Left lung (tissue), 4 donors: ENCODE measurements at regions not wholly inside any gene's neighbourhood (a gene's known extent, or its start where the extent isn't known, plus 50 kb on each side); places are given as distances from the start of the nearest gene placed in this dataset.

Experiments
- ATAC-seq: fragments of 200-7000 bp; cut with Tn5 transposase; one replicate; pipeline ENCODE4 v1.9.1; 2020; ENCODE audit warnings: moderate library complexity
- DNase-seq, 4 donors: peaks; one replicate each; pipeline ENCODE4 v3.0.0-alpha.2; 2013 to 2020
- H3K27ac ChIP-seq, 2 donors: fragments of 200-600 bp; sonication (generic) in 1 of 2; one replicate each; pipeline versions ENCODE4 v1.5.0 to v1.8.0; 2020 to 2021
- H3K27me3 ChIP-seq, 2 donors: fragments of 200-600 bp; sonication (generic) in 1 of 2; one replicate each; pipeline versions ENCODE4 v1.5.0 to v1.8.0; 2020 to 2021
- H3K36me3 ChIP-seq, 2 donors: fragments of 200-600 bp; sonication (generic) in 1 of 2; one replicate each; pipeline versions ENCODE4 v1.5.0 to v1.8.0; 2020 to 2021
- H3K4me1 ChIP-seq, 2 donors: fragments of 200-600 bp; one replicate each; pipeline ENCODE4 v1.8.0; 2021
- H3K4me3 ChIP-seq, 2 donors: fragments of 200-600 bp; sonication (generic) in 1 of 2; one replicate each; pipeline versions ENCODE4 v1.5.0 to v1.8.0; 2020 to 2021; ENCODE audit warnings: mild to moderate bottlenecking in 1 of 2
- H3K9me3 ChIP-seq, 2 donors: fragments of 200-600 bp; sonication (generic) in 1 of 2; one replicate each; pipeline versions ENCODE4 v1.5.0 to v1.8.0; 2020 to 2021
- intact Hi-C, 2 donors: fragments of 100-400 bp; cut with DNase I; formaldehyde crosslinking; loops; one replicate each; pipeline versions ENCODE4 v1.11.2 to v1.14.2; 2022
- TF ChIP-seq, protein P1 (sequence below), 2 donors: fragments of 200-600 bp; sonication (generic) in 1 of 2; IDR thresholded peaks; one replicate each; pipeline versions ENCODE4 v1.5.0 to v1.8.0; 2021; ENCODE audit warnings: antibody characterized with exemption in 2 of 2
- donor health status: DM: no; HTN: yes; CAD: no.
- donor health status: DM: no; HTN: no; CAD: no.

DNA sequence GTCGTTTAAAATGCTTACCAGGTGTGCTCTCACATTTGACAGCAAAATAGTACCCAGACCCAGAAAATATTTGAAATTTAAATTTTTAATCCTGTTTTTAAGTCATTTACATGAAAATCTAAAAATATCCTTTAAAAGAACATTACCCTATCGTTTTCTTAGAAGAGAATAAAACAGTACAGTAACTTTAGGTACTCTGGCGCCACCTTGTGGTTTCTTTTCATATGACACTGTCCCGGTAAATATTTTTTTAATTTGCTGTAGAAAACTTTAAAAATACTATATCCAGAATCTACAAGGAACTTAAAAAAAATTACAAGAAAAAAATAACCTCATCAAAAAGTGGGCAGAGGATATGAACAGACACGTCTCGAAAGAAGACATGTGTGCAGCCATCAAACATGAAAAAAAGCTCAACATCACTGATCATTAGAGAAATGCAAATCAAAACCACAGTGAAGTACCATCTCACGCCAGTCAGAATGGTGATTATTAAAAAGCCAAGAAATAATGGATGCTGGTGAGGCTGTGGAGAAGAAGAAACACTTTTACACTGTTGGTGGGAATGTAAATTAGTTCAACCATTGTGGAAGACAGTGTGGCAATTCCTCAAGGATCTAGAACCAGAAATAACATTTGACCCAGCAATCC lies 129.2 kb downstream of the RGS21 start:
- no peak overlapping the region for H3K4me3 ChIP-seq
- intact Hi-C loops, result no loop called here
- DNase-seq, result peak in 2 of 4 donors; percentile 61 to 66
- TF ChIP-seq, protein P1, sequence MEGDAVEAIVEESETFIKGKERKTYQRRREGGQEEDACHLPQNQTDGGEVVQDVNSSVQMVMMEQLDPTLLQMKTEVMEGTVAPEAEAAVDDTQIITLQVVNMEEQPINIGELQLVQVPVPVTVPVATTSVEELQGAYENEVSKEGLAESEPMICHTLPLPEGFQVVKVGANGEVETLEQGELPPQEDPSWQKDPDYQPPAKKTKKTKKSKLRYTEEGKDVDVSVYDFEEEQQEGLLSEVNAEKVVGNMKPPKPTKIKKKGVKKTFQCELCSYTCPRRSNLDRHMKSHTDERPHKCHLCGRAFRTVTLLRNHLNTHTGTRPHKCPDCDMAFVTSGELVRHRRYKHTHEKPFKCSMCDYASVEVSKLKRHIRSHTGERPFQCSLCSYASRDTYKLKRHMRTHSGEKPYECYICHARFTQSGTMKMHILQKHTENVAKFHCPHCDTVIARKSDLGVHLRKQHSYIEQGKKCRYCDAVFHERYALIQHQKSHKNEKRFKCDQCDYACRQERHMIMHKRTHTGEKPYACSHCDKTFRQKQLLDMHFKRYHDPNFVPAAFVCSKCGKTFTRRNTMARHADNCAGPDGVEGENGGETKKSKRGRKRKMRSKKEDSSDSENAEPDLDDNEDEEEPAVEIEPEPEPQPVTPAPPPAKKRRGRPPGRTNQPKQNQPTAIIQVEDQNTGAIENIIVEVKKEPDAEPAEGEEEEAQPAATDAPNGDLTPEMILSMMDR (IDR thresholded peaks at IDR 0.05), result peak; percentile 63 to 90
- H3K9me3 ChIP-seq, result no peaks in the 10 kb centered on the region
- H3K27me3 ChIP-seq, result no peaks in the 10 kb centered on the region
- H3K27ac ChIP-seq, result no peak overlapping the region
- H3K36me3 ChIP-seq, result no peaks in the 10 kb centered on the region
- ATAC-seq, result peak; percentile 90
- no peaks in the 10 kb centered on the region for H3K4me1 ChIP-seq

DNA sequence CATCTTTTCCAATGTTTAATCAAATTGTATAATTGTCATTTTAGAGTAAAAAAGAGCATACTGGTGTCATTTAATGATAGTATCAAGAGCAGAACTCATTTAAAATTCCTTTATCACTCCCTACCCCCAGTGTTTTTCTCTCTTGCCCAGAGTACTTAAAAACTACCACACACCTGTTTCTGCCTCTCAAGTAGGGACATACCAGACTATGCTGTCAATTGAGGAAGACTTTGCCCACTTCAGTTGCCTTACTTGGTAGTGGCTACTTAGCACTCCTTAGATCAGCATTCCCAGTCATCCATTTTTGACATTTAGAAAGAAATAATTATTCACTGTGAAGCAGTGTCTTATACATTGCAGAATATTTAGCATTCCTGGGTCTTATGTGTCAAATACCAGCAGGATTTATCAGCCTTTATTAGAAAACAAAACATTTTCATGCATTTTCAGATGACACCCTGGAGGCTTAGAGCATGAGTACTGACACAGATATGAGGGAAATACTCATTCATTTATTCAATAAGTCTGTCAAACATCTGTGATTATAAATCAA lies 127.5 kb upstream of the RGS1 start:
- Histone ChIP-seq H3K4me3 (no peak overlapping the region), H3K9me3 (no peaks in the 10 kb centered on the region), H3K27me3 (no peaks in the 10 kb centered on the region), H3K4me1 (no peaks in the 10 kb centered on the region), H3K36me3 (no peaks in the 10 kb centered on the region), H3K27ac (no peak overlapping the region)
- intact Hi-C loops, result no loop called here
- TF ChIP-seq, protein P1 (IDR thresholded peaks at IDR 0.05), result no peak
- DNase-seq (no peak), ATAC-seq (peak; percentile 42)

DNA sequence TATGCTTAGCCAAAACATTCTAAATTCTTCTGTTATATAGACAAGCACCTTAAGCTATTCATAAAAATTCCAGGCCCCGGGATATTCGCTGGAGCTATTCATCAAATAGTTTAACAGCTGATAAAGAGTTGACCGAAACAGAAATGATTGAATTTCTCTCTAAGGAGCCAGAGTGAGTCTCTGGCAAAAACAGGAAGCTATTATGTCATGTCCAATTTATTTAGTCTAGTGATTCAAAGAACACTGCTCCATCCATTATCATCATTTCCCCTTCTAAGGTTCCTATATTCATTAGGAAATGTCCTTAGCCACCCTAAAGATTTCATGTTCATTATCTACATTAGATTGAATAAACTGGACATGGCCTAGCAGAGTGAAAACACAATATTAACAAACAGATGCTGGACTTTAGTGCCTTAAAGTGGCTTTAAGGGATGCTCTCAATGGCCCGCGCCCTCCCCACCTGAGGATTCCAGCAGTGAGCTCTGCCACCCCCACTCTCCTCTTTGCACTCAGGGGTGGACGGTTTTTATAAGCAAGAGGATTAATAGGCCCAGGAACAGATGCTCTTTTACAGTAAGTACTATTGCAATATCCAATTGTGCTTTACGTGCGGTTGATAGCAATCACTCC lies 122.1 kb upstream of the RGS1 start:
- DNase-seq (no peak), ATAC-seq (no peak)
- Histone ChIP-seq H3K27ac (no peak overlapping the region), H3K4me3 (no peak overlapping the region), H3K27me3 (no peaks in the 10 kb centered on the region), H3K4me1 (no peaks in the 10 kb centered on the region), H3K9me3 (no peaks in the 10 kb centered on the region), H3K36me3 (no peaks in the 10 kb centered on the region)
- intact Hi-C loops, result no loop called here
- TF ChIP-seq, protein P1 (IDR thresholded peaks at IDR 0.05), result no peak

DNA sequence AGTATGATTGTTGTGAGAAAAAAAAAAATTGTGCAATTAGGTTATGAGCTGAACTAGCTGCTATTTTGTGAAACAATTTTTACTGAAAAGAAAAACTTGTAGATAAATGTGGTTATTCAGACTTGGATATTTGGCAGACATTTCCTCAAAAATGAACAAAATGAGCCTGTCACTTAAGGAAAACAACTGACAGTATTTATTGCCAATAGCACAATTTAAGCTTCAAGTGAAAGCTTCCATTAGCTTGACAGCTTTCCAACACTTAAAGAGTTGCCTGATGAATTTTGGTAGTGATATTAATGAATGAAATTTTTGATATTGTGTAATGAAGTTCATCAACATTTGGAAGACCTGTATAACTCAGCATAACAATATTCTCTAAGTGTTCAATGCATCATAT lies 116.1 kb upstream of the RGS1 start:
- Histone ChIP-seq H3K4me3 (no peak overlapping the region), H3K9me3 (no peaks in the 10 kb centered on the region), H3K36me3 (no peaks in the 10 kb centered on the region), H3K27ac (no peak overlapping the region), H3K27me3 (no peaks in the 10 kb centered on the region), H3K4me1 (no peaks in the 10 kb centered on the region)
- intact Hi-C loops, result no loop called here
- DNase-seq, result no peak
- no peak for ATAC-seq
- TF ChIP-seq, protein P1 (IDR thresholded peaks at IDR 0.05), result no peak

DNA sequence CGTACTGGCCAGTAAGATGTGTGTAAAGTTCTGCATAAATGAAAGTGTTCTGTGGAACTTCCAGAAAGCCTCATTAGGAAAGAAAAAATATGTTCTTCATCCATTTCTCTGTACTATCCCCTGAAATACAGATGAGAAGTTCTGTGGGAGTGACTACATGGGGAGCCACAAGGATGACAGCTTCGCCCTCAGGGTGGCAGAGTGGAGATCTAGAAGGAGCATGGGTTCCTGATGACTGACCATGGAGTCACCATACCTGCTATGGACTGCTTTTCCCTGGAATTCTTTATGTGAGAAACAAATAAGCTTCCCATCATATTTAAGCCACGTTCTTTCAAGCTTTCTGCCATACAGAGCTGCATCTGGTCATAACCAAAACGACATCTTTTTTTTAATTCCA lies 113.9 kb upstream of the RGS1 start:
- TF ChIP-seq, protein P1 (IDR thresholded peaks at IDR 0.05), result no peak
- Histone ChIP-seq H3K9me3 (no peaks in the 10 kb centered on the region), H3K4me3 (no peak overlapping the region), H3K27me3 (no peaks in the 10 kb centered on the region), H3K36me3 (no peaks in the 10 kb centered on the region), H3K4me1 (no peaks in the 10 kb centered on the region), H3K27ac (no peak overlapping the region)
- ATAC-seq, result no peak
- no peak for DNase-seq
- intact Hi-C loops, result no loop called here
